Coronary artery (tissue), 2 donors: ENCODE measurements at regions not wholly inside any gene's neighbourhood (a gene's known extent, or its start where the extent isn't known, plus 50 kb on each side); places are given as distances from the start of the nearest gene placed in this dataset.
"Not testable (repeated sequence)": the region's sequence is repeated elsewhere in the genome, so short reads cannot be mapped to it uniquely, and the experiment has no call there.

Source experiments
- DNase-seq: peaks from one replicate; pipeline ENCODE4 v3.0.0-alpha.2; 2017; ENCODE audit warnings: low spot score
- H3K27ac ChIP-seq, 2 donors: fragments of 200-600 bp; sonication (generic); one replicate each; pipeline ENCODE4 v1.5.1; 2016 to 2019
- H3K4me3 ChIP-seq: fragments of 200-600 bp; sonication (generic); 2 replicates; pipeline ENCODE4 v1.5.1; 2016; ENCODE audit warnings: mild to moderate bottlenecking, moderate library complexity
- TF ChIP-seq, protein P1 (sequence below): fragments of 200-600 bp; sonication (generic); IDR thresholded peaks from one replicate; pipeline ENCODE4 v1.5.1; 2019; ENCODE audit warnings: antibody characterized with exemption

DNA sequence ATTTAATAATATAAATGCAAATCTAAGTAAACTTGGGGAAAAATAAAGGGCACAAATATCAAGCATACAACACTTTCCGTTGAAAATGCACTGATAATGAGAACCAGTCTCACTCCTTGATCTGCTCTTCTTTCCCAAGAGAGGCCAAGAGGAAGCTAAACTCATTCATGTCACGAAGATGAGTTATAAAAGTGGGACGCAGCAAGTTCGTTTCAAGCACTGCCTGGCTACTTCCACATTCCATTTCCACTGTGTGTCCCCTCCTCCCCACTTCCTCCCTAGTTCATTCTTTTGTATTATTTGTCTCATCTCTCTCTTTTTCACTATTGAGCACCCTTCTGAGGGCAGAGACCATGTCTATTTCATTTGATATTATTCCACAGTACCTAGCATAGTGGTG, 158.1 kb downstream of the SLC24A2 start:
- no peak overlapping the region for H3K4me3 ChIP-seq
- DNase-seq = no peak
- no peak overlapping the region for H3K27ac ChIP-seq
- TF ChIP-seq, protein P1, sequence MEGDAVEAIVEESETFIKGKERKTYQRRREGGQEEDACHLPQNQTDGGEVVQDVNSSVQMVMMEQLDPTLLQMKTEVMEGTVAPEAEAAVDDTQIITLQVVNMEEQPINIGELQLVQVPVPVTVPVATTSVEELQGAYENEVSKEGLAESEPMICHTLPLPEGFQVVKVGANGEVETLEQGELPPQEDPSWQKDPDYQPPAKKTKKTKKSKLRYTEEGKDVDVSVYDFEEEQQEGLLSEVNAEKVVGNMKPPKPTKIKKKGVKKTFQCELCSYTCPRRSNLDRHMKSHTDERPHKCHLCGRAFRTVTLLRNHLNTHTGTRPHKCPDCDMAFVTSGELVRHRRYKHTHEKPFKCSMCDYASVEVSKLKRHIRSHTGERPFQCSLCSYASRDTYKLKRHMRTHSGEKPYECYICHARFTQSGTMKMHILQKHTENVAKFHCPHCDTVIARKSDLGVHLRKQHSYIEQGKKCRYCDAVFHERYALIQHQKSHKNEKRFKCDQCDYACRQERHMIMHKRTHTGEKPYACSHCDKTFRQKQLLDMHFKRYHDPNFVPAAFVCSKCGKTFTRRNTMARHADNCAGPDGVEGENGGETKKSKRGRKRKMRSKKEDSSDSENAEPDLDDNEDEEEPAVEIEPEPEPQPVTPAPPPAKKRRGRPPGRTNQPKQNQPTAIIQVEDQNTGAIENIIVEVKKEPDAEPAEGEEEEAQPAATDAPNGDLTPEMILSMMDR = no peak

DNA sequence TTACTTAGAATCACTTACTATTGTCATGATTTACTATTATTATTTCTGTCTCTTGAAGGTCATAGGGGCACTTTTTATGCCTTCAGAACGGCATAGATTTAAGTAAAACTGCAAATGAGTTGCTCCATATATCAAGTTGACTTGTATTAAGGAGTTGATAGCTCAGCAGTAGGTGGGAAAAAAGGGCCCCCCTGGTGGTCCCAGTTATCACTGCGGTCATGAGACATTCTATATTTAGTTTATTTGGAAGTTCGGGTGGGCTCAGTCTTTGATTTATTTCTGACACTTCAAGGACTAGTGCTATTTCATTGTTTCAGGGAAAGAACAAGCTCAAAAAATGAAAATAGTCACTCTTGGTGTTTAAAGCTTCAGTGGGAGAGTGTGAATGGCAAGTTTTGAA, 159.3 kb downstream of the SLC24A2 start:
- H3K27ac ChIP-seq = no peak overlapping the region
- DNase-seq = no peak
- H3K4me3 ChIP-seq = no peak overlapping the region
- TF ChIP-seq, protein P1 = no peak

DNA sequence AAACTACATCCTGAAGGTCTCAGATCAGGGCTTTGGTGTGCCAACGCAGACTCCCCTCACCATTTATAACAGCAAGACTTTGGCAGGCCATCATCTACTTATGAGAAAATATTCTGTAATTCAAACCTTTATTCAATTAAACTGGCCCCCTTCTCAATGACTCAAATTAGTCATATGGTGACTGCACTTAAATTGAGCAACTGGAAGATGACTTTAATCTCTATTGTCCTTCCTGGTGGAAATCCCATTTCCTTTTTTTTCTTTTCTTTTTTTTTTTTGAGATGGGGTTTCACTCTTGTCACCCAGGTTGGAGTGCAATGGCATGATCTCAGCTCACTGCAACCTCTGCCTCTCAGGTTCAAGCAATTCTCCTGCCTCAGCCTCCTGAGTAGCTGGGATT, 163.4 kb downstream of the SLC24A2 start:
- not testable (repeated sequence) for H3K27ac ChIP-seq, DNase-seq, H3K4me3 ChIP-seq

DNA sequence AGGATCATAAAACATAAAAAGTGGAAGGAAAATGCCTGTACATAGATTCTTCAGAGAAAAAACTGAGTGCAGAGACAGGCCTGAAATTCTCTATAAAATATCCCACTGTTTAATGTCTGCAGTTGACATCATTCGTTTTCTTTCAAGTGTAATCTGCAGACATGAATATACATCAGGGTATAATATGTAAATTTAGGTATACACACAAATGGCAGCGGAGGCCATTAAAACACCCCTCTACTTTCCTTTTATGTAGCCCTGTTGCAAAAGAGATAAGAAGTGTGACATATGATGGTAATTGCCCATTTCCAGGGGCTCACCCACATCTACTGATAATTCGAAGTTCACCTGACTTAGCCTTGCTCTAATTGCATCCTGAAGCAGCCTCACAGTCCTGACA, 164.3 kb downstream of the SLC24A2 start:
- TF ChIP-seq, protein P1 = no peak
- Histone ChIP-seq H3K4me3 (no peak overlapping the region), H3K27ac (no peak overlapping the region)
- DNase-seq = no peak

DNA sequence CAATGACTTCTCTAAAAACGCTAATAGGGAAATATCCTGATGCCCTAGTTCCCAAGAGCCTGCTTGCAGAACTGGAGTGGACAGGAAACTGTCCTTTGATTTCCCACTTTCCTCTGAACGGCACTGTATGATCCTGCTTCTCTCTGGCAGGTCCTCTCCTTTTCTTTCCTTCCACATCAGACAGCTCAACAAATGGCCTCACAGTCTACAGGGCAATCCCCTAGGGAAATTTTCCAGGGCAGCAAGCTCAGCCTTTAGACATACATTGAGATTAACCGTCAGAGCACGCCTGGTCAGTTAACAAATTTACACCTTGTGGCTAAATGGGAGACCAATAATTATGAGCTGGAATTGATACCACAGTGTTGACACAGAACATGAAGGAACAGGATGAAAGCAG, 164.9 kb downstream of the SLC24A2 start:
- TF ChIP-seq, protein P1 = no peak
- no peak overlapping the region for H3K4me3 ChIP-seq
- no peak overlapping the region for H3K27ac ChIP-seq
- DNase-seq = no peak

DNA sequence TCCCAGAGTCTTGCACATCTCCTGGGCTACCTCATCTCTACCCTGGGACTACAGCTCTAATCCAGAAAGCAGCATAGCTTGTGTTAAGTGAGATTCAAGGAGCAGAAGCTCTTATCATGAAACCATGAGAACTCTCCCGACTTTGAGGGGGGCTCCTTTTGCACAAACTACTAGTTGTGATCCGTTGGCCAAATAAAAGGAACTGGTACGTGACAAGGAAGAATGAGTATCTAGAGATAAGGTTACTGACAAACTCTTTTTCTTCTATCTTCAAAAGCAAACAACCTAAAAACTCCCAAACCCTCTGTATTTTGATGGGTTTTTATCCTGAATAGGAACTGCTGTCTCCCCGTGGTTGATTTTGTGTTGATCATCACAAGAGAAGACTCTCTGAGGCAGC, 168.5 kb downstream of the SLC24A2 start:
- Histone ChIP-seq H3K27ac (no peak overlapping the region), H3K4me3 (no peak overlapping the region)
- TF ChIP-seq, protein P1 = no peak
- DNase-seq = no peak

DNA sequence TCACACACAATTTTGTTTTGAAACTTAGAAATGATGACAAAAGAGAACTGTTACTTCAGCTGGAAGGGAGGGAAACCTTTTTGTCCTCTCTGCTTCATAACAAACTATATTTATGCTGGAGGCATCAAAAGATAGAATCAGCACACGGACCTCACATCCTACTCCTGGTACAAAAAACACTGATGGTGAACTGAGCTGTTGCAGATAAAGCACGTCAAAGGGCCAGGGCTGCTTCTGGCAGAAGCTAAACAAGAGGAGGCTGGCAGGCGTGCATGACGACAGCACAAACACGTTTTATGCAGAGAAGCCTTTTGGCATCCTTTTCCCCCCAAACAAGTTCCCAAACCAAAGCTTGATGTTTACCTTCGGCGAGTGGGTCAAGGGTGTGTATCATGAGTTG, 169.6 kb downstream of the SLC24A2 start:
- TF ChIP-seq, protein P1 = no peak
- H3K27ac ChIP-seq = no peak overlapping the region
- H3K4me3 ChIP-seq = no peak overlapping the region
- DNase-seq = no peak

DNA sequence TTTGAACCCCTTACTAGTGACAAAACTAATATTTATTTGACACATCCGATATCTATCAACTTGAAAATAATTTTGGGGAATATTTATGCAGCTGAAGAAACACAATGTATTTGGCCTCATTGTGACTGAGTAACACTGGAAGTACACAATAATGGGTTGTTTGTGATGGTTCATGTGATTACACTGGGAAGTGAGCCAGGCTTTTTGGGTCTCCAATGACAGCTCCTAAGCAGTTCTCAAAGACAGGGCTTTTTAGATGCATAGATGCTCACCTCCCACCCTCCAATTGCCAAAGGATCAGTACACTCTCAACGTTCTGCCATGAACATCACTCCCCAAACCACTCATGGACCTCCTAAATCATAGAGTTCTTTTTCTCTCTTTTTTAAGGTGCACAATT, 170.0 kb downstream of the SLC24A2 start:
- DNase-seq = no peak
- TF ChIP-seq, protein P1 = no peak
- Histone ChIP-seq H3K27ac (no peak overlapping the region), H3K4me3 (no peak overlapping the region)
